ENCODE measurements at regions not wholly inside any gene's neighbourhood (a gene's known extent, or its start where the extent isn't known, plus 50 kb on each side); places are given as distances from the start of the nearest gene placed in this dataset.
"Not testable (repeated sequence)": the region's sequence is repeated elsewhere in the genome, so short reads cannot be mapped to it uniquely, and the experiment has no call there.

DNA sequence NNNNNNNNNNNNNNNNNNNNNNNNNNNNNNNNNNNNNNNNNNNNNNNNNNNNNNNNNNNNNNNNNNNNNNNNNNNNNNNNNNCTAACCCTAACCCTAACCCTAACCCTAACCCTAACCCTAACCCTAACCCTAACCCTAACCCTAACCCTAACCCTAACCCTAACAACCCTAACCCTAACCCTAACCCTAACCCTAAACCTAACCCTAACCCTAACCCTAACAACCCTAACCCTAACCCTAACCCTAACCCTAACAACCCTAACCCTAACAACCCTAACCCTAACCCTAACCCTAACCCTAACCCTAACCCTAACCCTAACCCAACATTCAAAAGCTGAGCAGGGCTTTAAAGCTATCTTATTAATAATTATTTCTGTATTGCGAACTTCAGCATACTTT, 182.5 kb upstream of the FAM20C start:
- WGBS = no CpG with 5 or more reads among the region's 1 CpG
- H3K4me3 ChIP-seq (ENCODE audit: low read length); H3K27ac ChIP-seq (ENCODE audit: low read length); ATAC-seq; H3K9me3 ChIP-seq (ENCODE audit: control insufficient read depth, low read length); DNase-seq; H3K4me1 ChIP-seq (ENCODE audit: control insufficient read depth, insufficient read depth, low read length); intact Hi-C loops (cut with DNase I); H3K27me3 ChIP-seq (ENCODE audit: control insufficient read depth, insufficient read depth): not testable (repeated sequence)

DNA sequence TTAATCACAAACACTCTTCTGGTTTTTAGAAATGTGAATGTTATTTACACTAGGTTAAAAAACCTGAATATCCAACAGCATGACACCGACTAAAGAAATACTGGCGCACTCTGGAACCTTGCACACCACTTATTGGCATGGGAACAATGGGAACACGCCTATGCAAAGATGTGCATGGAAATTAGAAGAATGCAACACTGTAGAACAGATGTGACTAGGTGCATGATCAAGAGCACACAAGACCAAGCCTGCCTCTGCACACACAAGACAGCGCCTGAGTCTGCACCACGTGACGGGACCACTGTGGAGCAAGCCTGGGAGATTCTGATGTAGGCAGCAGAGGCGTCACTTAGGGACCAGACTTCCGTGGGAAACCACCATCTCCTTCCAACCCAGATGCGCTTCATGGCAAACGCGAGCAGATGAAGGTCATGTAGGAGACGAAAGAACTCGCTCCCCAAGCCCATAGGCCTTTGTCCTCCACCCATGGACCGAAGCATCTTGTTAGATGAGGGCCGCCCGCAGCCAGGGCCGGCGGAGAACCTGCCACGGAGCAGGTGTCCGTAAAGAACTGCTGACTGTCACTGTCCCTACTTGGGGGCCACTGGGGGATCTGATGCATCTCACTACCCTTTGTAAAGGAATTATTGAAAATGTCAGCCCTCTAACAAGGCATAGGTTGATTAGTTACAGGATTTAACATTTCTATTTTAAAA, 159.6 kb upstream of the FAM20C start:
- not testable (repeated sequence) for ATAC-seq, DNase-seq

DNA sequence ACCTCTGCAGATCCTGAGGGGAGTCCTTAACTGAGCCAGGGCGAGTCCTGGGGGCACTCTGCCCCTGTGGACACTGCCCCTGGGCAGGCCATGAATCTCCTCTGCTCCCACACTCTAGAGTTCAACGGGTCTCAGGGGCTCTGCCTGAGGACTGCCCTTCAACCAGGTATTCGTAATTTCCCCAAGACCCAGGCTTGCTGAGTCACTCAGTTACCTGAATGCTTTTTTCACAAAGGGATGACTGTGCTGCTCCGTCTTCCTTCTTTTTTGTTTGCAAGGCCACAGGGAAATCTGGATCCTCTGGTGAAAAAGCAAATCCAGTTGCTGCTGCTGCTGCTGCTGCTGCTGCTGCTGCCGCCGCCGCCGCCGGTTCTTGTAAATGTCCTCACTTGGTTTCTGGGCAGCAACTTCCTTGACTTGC, 157.2 kb upstream of the FAM20C start:
- H3K27ac ChIP-seq (ENCODE audit: low read length); H3K4me3 ChIP-seq (ENCODE audit: low read length); H3K27me3 ChIP-seq (ENCODE audit: control insufficient read depth, insufficient read depth); H3K9me3 ChIP-seq (ENCODE audit: control insufficient read depth, low read length); intact Hi-C loops (cut with DNase I); H3K4me1 ChIP-seq (ENCODE audit: control insufficient read depth, insufficient read depth, low read length); ATAC-seq: not testable (repeated sequence)
- WGBS = 81% methylated on average over 9 of the region's 9 CpGs
- DNase-seq = peak in 1 of 3 donors; percentile 46

More for the DNA sequence above, 159.6 kb upstream of the FAM20C start:
- H3K27me3 ChIP-seq (ENCODE audit: control insufficient read depth, insufficient read depth); H3K4me3 ChIP-seq (ENCODE audit: low read length); H3K9me3 ChIP-seq (ENCODE audit: control insufficient read depth, low read length); H3K27ac ChIP-seq (ENCODE audit: low read length); H3K4me1 ChIP-seq (ENCODE audit: control insufficient read depth, insufficient read depth, low read length); intact Hi-C loops (cut with DNase I): not testable (repeated sequence)
- WGBS = 93% methylated on average over 10 of the region's 20 CpGs

DNA sequence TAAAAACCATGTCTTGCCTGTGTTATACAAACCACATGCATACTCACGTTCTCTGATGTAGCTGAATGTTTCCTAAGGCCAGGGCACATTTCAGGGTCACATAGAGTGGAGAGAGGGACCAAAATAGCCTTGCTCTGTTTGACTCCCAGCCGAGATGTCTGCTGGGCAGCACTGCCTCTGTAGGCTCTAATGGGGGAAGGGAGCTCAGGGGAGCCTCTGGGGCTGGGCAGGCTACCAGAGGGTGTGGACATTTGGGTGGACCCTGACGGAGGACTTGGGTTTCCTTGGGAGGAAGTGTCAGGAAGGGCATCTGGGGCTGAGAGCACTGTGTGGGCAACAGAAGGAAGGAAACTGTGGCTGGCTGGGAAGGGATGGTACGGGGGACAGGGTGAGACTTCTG, 155.8 kb upstream of the FAM20C start:
- DNase-seq; H3K4me1 ChIP-seq (ENCODE audit: control insufficient read depth, insufficient read depth, low read length); H3K4me3 ChIP-seq (ENCODE audit: low read length); intact Hi-C loops (cut with DNase I); H3K9me3 ChIP-seq (ENCODE audit: control insufficient read depth, low read length); H3K27ac ChIP-seq (ENCODE audit: low read length); H3K27me3 ChIP-seq (ENCODE audit: control insufficient read depth, insufficient read depth): not testable (repeated sequence)
- ATAC-seq = peak; percentile 82 to 86
- WGBS = no CpG with 5 or more reads among the region's 4 CpGs

DNA sequence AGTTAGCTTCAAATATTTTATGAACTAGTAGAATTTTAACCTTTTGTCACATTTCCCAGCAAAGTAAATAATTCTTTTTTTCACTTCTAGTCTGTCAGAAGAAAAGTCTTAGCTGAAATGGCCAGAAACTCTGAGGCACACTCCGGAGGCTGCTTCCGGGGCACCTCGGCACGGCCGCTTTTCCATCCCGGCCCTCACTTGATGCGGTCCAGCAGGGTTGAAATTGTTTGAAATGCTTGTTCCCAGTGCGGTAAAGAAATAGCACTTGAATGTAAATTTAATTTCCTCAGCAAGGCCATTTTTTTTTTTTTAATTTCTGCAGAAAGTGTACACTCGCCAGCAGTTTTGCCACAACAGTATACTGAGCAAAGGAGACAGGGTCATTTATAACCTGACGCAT, 154.7 kb upstream of the FAM20C start:
- DNase-seq; H3K4me3 ChIP-seq (ENCODE audit: low read length); H3K4me1 ChIP-seq (ENCODE audit: control insufficient read depth, insufficient read depth, low read length); H3K27me3 ChIP-seq (ENCODE audit: control insufficient read depth, insufficient read depth); ATAC-seq; H3K9me3 ChIP-seq (ENCODE audit: control insufficient read depth, low read length); H3K27ac ChIP-seq (ENCODE audit: low read length); intact Hi-C loops (cut with DNase I): not testable (repeated sequence)
- 94% methylated on average over 10 of the region's 10 CpGs for WGBS

DNA sequence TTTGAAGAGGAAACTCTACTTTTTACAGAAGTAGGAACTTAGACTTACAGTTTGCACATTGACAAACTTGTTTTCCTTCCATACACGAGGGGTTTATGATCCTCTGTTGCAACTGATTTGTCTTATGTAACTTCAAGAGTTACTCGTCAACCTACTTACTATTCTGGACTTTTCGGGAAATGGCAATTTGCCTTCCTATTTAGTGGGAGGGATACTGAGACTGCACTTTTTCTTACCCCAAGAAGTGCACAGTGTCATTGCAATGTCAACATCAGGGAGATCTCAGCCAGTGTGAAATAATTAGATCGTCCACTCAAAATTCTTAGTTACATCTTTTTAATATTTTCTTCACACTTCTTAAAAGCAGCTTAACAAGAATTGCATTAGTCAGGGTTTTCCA, 153.9 kb upstream of the FAM20C start:
- ATAC-seq; DNase-seq; intact Hi-C loops (cut with DNase I); H3K4me1 ChIP-seq (ENCODE audit: control insufficient read depth, insufficient read depth, low read length); H3K27ac ChIP-seq (ENCODE audit: low read length); H3K4me3 ChIP-seq (ENCODE audit: low read length); H3K27me3 ChIP-seq (ENCODE audit: control insufficient read depth, insufficient read depth); H3K9me3 ChIP-seq (ENCODE audit: control insufficient read depth, low read length): not testable (repeated sequence)
- 63% methylated on average over 2 of the region's 4 CpGs for WGBS

DNA sequence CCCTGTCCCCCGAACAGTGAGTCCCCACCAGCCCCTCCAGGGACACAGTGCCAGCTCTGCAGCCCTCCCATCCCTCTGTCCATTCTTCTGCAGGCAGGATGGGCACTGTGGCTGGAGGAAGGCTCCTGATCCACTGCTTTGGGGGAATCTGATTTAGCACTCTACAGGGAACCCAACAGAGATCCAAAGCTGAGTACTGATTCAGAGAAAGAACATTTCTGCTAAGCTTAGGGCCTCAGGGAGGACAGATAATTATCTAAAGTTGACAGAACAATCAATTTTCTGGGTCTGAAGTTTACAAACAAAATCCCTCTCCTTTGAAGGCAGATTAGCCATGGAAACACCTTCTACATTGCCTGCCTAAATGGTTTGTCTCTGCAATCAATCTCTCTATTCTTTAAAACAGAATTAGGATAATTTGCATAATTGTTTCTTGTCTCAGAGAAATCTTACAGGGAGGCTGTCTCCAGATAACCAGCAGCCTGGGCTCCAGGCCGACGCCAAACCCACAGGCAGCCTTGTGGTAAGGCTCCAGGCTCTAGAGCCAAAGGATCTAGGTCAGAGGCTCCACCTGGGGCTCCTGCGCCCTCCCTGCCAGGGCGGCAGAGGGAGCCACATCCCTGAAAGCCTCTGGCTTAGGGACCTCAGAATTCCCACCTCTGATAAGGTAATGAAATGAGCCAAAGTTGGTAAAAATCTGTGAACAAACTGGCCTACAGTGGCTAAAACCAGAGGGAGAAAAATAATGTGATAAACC, 152.2 kb upstream of the FAM20C start:
- H3K27ac ChIP-seq (ENCODE audit: low read length); intact Hi-C loops (cut with DNase I); H3K4me3 ChIP-seq (ENCODE audit: low read length); H3K9me3 ChIP-seq (ENCODE audit: control insufficient read depth, low read length); H3K27me3 ChIP-seq (ENCODE audit: control insufficient read depth, insufficient read depth); ATAC-seq; H3K4me1 ChIP-seq (ENCODE audit: control insufficient read depth, insufficient read depth, low read length): not testable (repeated sequence)
- 49% methylated on average over 4 of the region's 5 CpGs for WGBS
- DNase-seq = peak in 2 of 3 donors; percentile 9 to 22

DNA sequence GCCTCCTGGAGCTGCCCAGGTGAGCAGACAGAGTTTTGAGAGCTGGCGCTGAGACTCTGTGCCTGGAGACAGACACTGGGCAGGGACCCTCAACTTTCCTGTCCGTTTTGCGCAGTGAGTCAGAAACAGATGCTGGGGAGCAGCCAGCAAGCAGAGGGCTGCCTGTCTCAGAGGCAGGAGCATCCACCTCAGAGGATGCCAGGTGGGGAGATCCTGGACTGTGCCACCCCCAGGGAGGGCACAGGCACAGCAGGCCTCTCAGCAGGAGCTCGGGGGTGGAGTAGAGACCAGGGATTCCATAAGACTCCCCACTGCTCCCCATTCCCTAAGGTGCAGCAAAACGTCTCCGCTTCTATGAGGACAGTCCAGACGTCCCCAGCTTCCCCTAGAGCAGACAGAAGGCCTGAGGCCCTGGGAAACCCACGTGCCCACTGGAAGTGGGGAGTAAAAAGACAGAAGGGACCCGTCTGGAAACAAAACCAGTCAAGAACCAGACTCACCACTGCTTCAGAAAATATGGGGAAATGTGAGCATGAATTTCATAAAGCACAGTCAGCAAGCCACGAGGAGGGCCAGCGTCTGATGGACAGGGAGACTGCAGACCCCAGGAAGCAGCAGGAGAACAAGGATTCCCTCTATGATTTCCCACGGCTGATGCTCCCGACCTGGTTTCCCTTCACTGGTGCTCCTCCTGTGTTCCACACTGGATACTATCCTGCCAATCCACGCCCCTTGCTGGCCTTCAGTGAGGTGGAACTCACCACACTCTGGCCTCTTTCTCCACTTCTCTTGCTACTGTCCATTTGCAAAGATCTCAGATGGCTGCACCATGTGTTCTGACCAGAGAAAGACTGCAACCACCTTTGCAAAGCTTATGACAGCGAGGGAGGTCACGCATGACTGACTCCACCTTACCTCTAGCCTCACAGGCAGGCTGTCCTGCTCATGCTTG, 151.3 kb upstream of the FAM20C start:
- Histone ChIP-seq H3K27ac (ENCODE audit: low read length) (no peak overlapping the region), H3K4me1 (ENCODE audit: control insufficient read depth, insufficient read depth, low read length) (no peaks in the 10 kb centered on the region), H3K27me3 (ENCODE audit: control insufficient read depth, insufficient read depth) (no peaks in the 10 kb centered on the region), H3K4me3 (ENCODE audit: low read length) (no peak overlapping the region), H3K9me3 (ENCODE audit: control insufficient read depth, low read length) (no peaks in the 10 kb centered on the region)
- peak in 2 of 3 donors; percentile 6 to 22 for DNase-seq
- intact Hi-C loops (cut with DNase I) = no loop called here
- ATAC-seq = no peak
- 75% methylated on average over 16 of the region's 16 CpGs for WGBS

DNA sequence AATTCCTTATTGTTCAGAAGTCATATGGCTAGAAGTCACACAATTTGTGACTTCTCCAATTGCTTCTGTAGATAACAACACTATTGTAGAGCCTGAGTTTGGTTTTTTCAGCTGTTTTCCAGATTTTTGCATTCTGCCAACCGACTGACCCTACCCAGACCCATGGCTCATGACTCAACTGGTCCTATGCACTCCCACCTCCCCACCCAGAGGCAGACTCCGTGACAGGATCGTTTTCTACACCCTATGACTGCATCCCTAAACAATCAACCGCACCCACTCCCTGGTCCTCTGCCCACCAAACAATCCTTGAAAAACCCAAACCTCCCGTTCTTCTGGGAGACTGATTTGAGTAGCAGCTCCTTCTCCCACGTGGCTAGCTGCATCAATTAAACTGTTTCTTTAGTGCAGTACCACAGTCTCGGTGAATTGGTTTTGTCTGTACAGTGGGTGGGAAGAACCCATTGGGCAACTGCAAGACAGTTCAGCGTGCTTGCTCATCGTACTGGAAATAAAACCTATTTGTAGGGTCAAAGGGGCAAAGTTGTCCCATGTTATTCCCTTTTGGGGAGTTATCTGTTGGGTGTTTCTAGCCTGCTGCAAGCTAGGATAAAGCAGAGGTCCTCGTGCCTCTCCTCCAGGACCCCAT, 150.3 kb upstream of the FAM20C start:
- intact Hi-C loops (cut with DNase I) = no loop called here
- 74% methylated on average over 10 of the region's 10 CpGs for WGBS
- Histone ChIP-seq H3K27me3 (ENCODE audit: control insufficient read depth, insufficient read depth) (no peaks in the 10 kb centered on the region), H3K27ac (ENCODE audit: low read length) (no peak overlapping the region), H3K4me1 (ENCODE audit: control insufficient read depth, insufficient read depth, low read length) (no peaks in the 10 kb centered on the region), H3K9me3 (ENCODE audit: control insufficient read depth, low read length) (no peaks in the 10 kb centered on the region), H3K4me3 (ENCODE audit: low read length) (no peak overlapping the region)
- peak in 2 of 3 donors; percentile 6 to 11 for DNase-seq
- no peak for ATAC-seq

DNA sequence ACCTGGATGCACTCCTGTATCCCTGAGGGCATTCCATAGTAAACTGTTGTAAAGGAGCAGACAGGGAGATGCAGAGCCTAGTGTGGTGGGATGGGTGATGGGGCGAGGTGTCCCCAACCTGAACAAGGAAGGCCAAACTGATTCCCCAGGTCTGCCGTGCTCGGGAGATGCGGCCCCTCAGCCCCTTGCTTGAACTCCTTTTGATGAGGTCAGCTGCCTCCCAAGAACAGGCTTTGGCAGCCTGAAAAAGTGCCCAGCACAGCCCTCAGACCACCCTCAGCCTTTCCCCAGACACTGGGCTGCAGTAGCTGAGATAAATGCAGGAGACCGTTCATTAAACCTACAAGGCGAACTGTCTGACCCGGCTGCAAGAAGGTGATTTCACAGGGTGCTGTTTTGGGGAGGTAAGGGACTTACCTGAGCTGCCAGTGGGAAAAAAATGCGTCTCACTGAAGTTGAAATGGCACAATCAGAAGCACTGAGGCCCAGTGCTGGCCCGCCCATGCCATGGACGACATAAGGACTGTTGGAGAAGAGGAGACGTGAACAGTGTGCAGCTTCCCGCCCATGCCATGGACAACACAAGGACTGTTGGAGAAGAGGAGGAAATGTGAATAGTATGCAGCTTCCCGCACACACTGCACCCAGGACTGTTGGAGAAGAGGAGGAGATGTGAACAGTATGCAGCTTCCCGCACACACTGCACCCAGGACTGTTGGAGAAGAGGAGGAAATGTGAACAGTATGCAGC, 148.4 kb upstream of the FAM20C start:
- 88% methylated on average over 14 of the region's 14 CpGs for WGBS

More for the DNA sequence above, 148.4 kb upstream of the FAM20C start:
- ATAC-seq (no peak), DNase-seq (peak in 2 of 3 donors; percentile 7 to 20)
- Histone ChIP-seq H3K9me3 (ENCODE audit: control insufficient read depth, low read length) (no peaks in the 10 kb centered on the region), H3K27me3 (ENCODE audit: control insufficient read depth, insufficient read depth) (no peaks in the 10 kb centered on the region), H3K4me1 (ENCODE audit: control insufficient read depth, insufficient read depth, low read length) (no peaks in the 10 kb centered on the region), H3K4me3 (ENCODE audit: low read length) (no peak overlapping the region), H3K27ac (ENCODE audit: low read length) (no peak overlapping the region)
- intact Hi-C loops (cut with DNase I) = no loop called here
